ENCODE measurements at regions not wholly inside any gene's neighbourhood (a gene's known extent, or its start where the extent isn't known, plus 50 kb on each side); places are given as distances from the start of the nearest gene placed in this dataset.

DNA sequence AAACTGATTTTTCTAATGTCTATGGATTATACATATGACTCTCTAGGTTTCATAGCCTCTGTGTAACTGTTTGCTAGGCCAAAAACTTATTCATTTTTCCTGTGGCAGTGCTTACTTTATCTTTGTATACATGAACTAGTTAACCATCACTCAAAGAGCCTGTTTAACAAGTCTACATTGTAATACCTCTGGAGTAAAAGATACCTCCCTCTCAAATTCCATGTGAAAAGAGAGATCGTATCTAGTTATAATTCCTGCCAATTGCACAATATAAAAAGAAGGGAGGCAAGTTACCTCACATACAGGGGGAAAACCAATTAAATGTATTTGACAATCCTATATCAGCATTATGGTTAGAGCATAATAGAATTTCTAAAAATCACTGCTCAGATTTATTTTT is 271.9 kb upstream of the ST8SIA4 start:
- TF ChIP-seq, protein P1, sequence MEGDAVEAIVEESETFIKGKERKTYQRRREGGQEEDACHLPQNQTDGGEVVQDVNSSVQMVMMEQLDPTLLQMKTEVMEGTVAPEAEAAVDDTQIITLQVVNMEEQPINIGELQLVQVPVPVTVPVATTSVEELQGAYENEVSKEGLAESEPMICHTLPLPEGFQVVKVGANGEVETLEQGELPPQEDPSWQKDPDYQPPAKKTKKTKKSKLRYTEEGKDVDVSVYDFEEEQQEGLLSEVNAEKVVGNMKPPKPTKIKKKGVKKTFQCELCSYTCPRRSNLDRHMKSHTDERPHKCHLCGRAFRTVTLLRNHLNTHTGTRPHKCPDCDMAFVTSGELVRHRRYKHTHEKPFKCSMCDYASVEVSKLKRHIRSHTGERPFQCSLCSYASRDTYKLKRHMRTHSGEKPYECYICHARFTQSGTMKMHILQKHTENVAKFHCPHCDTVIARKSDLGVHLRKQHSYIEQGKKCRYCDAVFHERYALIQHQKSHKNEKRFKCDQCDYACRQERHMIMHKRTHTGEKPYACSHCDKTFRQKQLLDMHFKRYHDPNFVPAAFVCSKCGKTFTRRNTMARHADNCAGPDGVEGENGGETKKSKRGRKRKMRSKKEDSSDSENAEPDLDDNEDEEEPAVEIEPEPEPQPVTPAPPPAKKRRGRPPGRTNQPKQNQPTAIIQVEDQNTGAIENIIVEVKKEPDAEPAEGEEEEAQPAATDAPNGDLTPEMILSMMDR (conservative IDR thresholded peaks at IDR 0.05): no peak
- H3K23ac ChIP-seq (ENCODE audit: insufficient read length, low read depth, low read length): no peak overlapping the region
- Mint-ChIP-seq H3K36me3 (ENCODE audit: insufficient read depth in 1 of 3, low read depth in 3 of 3) (peaks cover 6 to 16% (median 8%) of the 10 kb centered on the region in 3 experiments; a peak in 6 of 7 replicates), H3K4me1 (peaks cover 4% of the 10 kb centered on the region in 2 experiments; a peak in 3 of 4 replicates), H3K27ac (no peak overlapping the region), H3K27me3 (ENCODE audit: low read depth) (no peaks in the 10 kb centered on the region; the same call in 1 of the 2 replicates), H3K9me3 (peaks cover 18 to 21% of the 10 kb centered on the region in 2 experiments), H3K4me3 (no peak overlapping the region)
- no peak overlapping the region for H2BK15ac ChIP-seq (ENCODE audit: low read depth, low read length)
- no peak overlapping the region for H3K4ac ChIP-seq (ENCODE audit: low read depth, low read length)
- H4K91ac ChIP-seq (ENCODE audit: insufficient read length, low read depth, low read length): no peak overlapping the region
- H4K5ac ChIP-seq (ENCODE audit: insufficient read length, low read depth, low read length): no peak overlapping the region
- H2AK5ac ChIP-seq (ENCODE audit: insufficient read length, low read length): no peak overlapping the region
- no peak overlapping the region for H3K9ac ChIP-seq (ENCODE audit: extremely low read depth, insufficient read length, low read length)
- no peak overlapping the region for H3K14ac ChIP-seq (ENCODE audit: insufficient read depth, low read length)
- H3K9me3 ChIP-seq (ENCODE audit: control insufficient read depth, low read depth, low read length): peaks cover 8% of the 10 kb centered on the region
- H3K18ac ChIP-seq (ENCODE audit: insufficient read length, low read depth, low read length): no peak overlapping the region
- H3T11ph ChIP-seq (ENCODE audit: low read length): no peak overlapping the region
- no peak overlapping the region for H4K8ac ChIP-seq (replicated peaks; ENCODE audit: insufficient read length, low read depth, low read length)
- no peak overlapping the region for H3K27ac ChIP-seq (ENCODE audit: insufficient read length, low read depth, low read length)
- no peak overlapping the region for H2BK20ac ChIP-seq (ENCODE audit: low read depth, low read length, poor library complexity, severe bottlenecking)
- no peak overlapping the region for H2BK120ac ChIP-seq (ENCODE audit: low read depth, low read length, poor library complexity, severe bottlenecking)
- no peak for DNase-seq
- H4K20me1 ChIP-seq (ENCODE audit: control insufficient read depth, insufficient read depth, insufficient read length): no peaks in the 10 kb centered on the region
- WGBS (ENCODE audit: extremely low coverage, insufficient read length, low lambda C conversion rate): no CpG with 5 or more reads among the region's 1 CpG
- no peak overlapping the region for H3K4me2 ChIP-seq (ENCODE audit: insufficient read depth, insufficient read length, low read length)
- H2AFZ ChIP-seq (ENCODE audit: low read length): no peak overlapping the region
- no peak overlapping the region for H3K56ac ChIP-seq (ENCODE audit: insufficient read length, low read depth, low read length)
- H3K79me2 ChIP-seq (ENCODE audit: insufficient read depth, low read length): no peaks in the 10 kb centered on the region
- H3K23me2 ChIP-seq (ENCODE audit: insufficient read length, low read depth, low read length, poor library complexity, severe bottlenecking): no peaks in the 10 kb centered on the region
- H2BK5ac ChIP-seq (ENCODE audit: insufficient read length, low read length): no peak overlapping the region
- no peaks in the 10 kb centered on the region for H3K79me1 ChIP-seq (ENCODE audit: insufficient read depth, low read depth, low read length, poor library complexity, severe bottlenecking)
- no peaks in the 10 kb centered on the region for H3K27me3 ChIP-seq (ENCODE audit: insufficient read depth, low read length)
- no peak overlapping the region for H2BK12ac ChIP-seq (ENCODE audit: insufficient read length, low read depth, low read length)
- no peaks in the 10 kb centered on the region for H3K4me1 ChIP-seq (ENCODE audit: insufficient read depth, low read length)

Data from H9 (cell line).